RWPE1 (cell line): ENCODE measurements at regions not wholly inside any gene's neighbourhood (a gene's known extent, or its start where the extent isn't known, plus 50 kb on each side); places are given as distances from the start of the nearest gene placed in this dataset.

Experiments
- CTCF ChIA-PET: fragments of 350-600 bp; sonication (Branson Sonifier 250); formaldehyde crosslinking; extraction: SDS; loops from one replicate; lab custom pipeline; 2021; lab: Yijun Ruan, JAX
- POLR2A ChIA-PET: fragments of 400-600 bp; formaldehyde crosslinking; extraction: SDS; loops from one replicate; lab custom pipeline; 2020; ENCODE audit warnings: antibody characterized with exemption; ENCODE audit not compliant: low non-redundant PET; lab: Yijun Ruan, JAX
- DNase-seq: peaks from one replicate; pipeline ENCODE4 v3.0.0; 2012; ENCODE audit warnings: low spot score
- H3K27ac ChIP-seq: fragments of 450-650 bp; 2 replicates; pipeline ENCODE4 v1.5.1; 2017
- TF ChIP-seq, protein P1 (sequence below): fragments of 450-650 bp; conservative IDR thresholded peaks from 2 replicates; pipeline ENCODE4 v1.5.1; 2017; ENCODE audit warnings: low read depth, mild to moderate bottlenecking

DNA sequence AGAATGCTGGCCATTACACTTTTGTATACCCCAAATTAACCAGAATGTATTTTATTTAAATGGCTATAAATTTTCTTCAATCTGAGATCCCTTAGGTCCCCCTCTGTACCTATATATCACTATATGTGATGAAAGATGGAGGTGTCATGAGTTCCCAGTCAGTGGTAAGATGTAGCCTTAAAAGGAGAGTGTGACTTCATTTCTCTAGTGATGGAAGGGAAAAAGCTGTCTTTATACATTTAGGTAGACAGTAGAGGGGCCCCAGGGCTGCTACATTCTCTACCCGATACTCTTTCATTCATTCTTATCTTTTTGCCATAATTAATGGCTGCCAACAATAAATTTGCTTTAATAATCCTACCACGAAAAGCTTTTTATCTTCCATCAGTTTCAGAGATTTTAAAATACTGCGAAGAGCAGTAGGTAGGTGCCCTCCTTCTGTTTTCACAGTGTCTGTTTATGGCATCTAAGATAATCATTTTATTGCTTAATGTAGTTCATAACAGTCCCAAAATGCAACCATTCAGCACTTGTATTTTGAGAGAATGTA is 301.3 kb downstream of the ZNF608 start:
- DNase-seq = no peak
- ChIA-PET POLR2A (no interaction called here), CTCF (no interaction called here)
- TF ChIP-seq, protein P1, sequence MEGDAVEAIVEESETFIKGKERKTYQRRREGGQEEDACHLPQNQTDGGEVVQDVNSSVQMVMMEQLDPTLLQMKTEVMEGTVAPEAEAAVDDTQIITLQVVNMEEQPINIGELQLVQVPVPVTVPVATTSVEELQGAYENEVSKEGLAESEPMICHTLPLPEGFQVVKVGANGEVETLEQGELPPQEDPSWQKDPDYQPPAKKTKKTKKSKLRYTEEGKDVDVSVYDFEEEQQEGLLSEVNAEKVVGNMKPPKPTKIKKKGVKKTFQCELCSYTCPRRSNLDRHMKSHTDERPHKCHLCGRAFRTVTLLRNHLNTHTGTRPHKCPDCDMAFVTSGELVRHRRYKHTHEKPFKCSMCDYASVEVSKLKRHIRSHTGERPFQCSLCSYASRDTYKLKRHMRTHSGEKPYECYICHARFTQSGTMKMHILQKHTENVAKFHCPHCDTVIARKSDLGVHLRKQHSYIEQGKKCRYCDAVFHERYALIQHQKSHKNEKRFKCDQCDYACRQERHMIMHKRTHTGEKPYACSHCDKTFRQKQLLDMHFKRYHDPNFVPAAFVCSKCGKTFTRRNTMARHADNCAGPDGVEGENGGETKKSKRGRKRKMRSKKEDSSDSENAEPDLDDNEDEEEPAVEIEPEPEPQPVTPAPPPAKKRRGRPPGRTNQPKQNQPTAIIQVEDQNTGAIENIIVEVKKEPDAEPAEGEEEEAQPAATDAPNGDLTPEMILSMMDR = no peak
- no peak overlapping the region for H3K27ac ChIP-seq

DNA sequence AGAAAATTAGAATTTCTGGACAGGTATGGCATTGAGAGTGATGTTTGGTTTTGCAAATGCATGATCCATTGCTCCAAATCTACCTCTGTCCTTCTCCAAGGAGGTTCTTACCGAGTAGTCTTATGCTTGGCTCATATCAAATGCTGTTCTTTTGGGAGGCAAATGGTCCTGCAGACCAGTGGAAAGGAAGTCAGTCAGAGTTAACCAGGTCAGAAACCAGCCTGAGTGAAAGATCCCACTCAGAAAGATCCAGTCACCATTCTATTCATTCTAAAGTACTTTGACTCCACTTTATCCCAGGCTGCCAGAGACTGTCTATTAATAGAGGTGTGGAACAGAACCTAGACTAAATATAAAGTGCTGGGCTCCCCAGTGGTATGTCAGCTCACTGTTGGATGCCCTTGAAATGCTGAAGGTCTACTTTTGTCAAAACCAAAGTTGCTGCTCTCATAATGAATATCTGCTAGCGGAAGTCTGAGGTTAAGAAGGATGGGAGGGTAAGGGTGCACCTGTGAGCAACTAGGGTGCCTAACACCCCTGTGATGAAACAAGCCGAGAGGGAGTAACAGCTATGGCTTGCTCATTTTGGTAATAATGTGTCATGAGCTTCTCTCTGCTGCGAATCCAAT is 302.2 kb downstream of the ZNF608 start:
- TF ChIP-seq, protein P1 = no peak
- ChIA-PET CTCF (no interaction called here), POLR2A (no interaction called here)
- no peak overlapping the region for H3K27ac ChIP-seq
- no peak for DNase-seq

DNA sequence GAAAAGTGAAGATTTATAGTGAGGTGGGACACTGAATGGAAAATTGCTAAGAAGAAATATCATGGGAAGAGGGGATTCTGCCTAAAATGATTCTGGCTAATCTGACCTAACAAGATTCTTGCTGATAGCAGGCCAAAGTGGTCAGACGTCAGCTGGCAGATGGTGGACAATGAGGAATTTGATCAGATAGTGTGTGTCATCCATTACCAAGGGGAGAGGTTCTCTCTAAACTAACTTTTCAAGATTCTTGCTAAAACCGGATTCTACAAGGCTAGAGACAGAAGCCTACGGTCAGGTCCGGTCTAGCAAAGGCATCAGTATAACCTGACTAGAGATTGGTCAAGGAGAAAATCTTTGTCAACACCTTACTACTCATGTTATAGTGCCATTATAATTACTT is 306.0 kb downstream of the ZNF608 start:
- POLR2A ChIA-PET = no interaction called here
- CTCF ChIA-PET = no interaction called here
- DNase-seq = no peak
- TF ChIP-seq, protein P1 = no peak
- no peak overlapping the region for H3K27ac ChIP-seq

DNA sequence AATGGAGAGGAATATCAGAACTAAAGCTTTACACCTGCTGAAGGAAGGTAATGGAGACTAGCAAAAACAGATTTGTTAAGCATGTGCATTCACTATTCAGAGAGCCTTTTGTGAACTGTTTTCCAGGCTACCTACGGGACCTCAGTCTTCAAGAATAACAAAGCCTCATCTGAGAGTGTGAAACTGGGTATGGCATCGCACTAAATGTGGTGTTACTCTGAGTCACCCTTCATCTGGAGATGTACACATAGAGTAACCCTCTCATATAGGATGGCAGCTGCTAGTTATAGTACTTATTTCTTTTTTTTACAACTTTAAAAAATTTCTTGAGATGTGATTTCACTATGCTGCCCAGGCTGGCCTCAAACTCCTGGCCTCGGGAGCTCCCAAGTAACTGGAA is 306.8 kb downstream of the ZNF608 start:
- DNase-seq = no peak
- POLR2A ChIA-PET = no interaction called here
- TF ChIP-seq, protein P1 = no peak
- CTCF ChIA-PET = interaction anchor here (0.7 kb wide), 1 partner anchor 1425 kb away, joined by 3 read pairs; no protein-coding TSS in a partner anchor
- no peak overlapping the region for H3K27ac ChIP-seq

DNA sequence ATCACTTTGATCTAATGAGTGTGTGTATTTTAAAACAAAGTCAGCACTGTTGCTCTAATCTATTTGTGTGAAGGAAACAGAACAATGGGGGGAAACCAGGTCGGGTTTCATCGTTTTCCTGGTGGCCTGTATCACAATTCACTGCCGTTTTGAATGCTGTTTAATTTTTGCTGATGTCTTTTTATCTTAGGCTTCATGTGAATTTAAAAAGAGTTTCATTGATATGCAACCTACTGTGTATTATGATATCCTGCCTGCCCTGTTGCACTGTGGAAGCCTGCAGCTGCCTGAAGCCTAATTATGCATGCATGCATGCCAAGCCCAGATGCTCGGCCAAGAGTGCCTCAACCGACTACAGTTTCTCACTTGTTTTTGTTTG is 307.5 kb downstream of the ZNF608 start:
- no peak for DNase-seq
- CTCF ChIA-PET = interaction anchor here (0.5 to 0.6 kb wide), 2 partner anchors 35 to 1288 kb away, joined by 3 read pairs; no protein-coding TSS in a partner anchor
- POLR2A ChIA-PET = no interaction called here
- TF ChIP-seq, protein P1 = no peak
- H3K27ac ChIP-seq = no peak overlapping the region

DNA sequence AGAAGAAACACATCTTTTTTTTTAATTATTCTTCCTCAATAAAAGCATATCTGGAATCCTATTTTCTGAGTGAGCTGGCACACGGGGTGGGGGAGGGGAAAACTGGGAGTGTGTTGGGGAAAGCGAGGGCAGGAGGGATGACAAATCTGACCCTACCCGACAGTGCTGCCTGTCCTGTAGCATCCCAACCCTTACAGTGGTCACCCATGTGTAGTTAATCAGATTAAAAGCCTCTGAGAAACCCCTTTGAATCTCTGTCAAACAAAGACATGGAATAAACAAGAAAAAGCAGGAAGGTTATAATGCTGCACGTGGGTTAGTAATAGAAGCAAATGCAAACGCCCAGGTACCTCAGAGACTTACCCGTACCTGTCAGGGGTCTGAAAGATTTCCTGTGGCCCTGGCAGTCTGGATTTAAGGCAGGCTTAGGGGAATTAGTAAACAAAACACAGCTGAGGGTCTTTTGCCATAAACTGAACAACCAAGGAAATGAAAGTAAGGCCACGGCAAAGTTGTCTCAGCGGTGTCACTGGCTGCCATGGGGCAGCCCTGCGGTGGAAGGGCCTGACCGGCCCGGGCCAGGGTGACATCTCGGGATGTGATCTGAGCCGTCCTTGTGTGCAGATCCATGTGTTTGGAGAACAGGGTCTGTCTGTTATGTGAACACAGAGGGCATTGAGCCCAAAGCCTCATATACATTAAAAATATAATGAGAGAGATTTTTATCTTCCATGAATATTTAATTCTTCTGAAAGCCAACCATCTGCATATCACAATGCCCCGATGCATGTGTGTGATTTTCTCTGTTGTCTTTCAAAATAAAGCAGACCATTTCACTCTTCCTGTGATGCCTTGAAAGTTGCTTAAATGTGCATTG is 308.2 kb downstream of the ZNF608 start:
- H3K27ac ChIP-seq = no peak overlapping the region
- CTCF ChIA-PET = interaction anchor here (0.5 to 0.6 kb wide), 4 partner anchors 35 to 1289 kb away, joined by 3 to 5 read pairs (median 4); no protein-coding TSS in a partner anchor
- TF ChIP-seq, protein P1 = no peak
- DNase-seq = no peak
- POLR2A ChIA-PET = no interaction called here
